ENCODE measurements at regions not wholly inside any gene's neighbourhood (a gene's known extent, or its start where the extent isn't known, plus 50 kb on each side); places are given as distances from the start of the nearest gene placed in this dataset.

DNA sequence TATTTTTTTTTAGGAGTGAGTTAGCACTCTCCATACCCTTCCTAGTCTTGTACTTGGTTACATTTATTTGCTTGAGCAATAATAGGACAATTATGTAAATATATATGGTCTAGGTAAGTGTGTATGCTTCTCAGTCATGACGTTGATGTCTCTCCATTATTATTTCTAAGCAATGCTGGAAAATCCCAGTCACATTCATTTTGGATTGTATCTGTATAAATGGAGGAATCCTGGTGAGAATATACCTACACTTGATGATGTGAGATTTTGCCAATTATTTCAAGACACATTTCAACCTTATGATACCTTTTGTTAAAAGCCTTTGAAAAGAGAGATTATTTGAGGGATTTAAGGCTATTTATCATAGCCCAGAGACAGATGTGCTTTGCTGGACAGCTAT lies 2244.5 kb upstream of the WWC1 start:
- H3K4me1 ChIP-seq (ENCODE audit: control insufficient read depth, insufficient read depth, low read depth, low read length): no peaks in the 10 kb centered on the region
- 40% methylated on average over 1 of the region's 1 CpG for WGBS
- DNase-seq: no peak

DNA sequence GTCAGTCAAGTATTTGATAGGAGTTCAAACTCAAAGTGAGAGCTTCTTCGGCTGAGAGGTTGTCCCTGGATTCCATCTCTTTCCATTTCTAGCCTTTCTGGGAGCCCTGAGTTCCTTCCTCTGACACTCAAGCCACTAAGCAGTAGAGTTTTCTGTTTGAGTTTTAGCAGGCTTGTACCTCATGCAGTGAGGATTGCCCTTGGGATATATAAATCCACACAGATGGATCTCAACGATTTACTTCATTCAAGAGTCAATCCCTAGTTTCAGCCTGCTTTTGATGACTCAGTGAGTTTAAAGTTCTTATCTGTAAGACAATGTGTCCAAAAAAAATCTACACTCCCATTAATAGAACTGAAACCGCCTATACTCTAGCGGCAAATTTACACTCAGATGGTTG lies 2240.9 kb upstream of the WWC1 start:
- Histone ChIP-seq H2BK120ac (ENCODE audit: low read depth, low read length) (no peak overlapping the region), H2BK5ac (ENCODE audit: low read depth, low read length, poor library complexity, severe bottlenecking) (no peak overlapping the region), H3K4ac (ENCODE audit: low read depth in 1 of 2, low read length in 2 of 2) (no peak overlapping the region), H3K9ac (ENCODE audit: low read length) (no peak overlapping the region), H3K18ac (ENCODE audit: low read depth in 1 of 2, low read length in 2 of 2) (no peak overlapping the region), H3K23ac (ENCODE audit: low read length in 2 of 2) (no peak overlapping the region), H4K91ac (ENCODE audit: low read length) (no peak overlapping the region), H3K4me2 (ENCODE audit: low read length, poor library complexity, severe bottlenecking) (no peak overlapping the region), H3K79me1 (replicated peaks; ENCODE audit: low read length, poor library complexity, severe bottlenecking) (no peaks in the 10 kb centered on the region), H4K8ac (ENCODE audit: low read length) (no peak overlapping the region), H3K4me3 (ENCODE audit: insufficient read depth in 1 of 2, low read depth in 1 of 2, low read length in 2 of 2) (no peak overlapping the region), H2BK15ac (ENCODE audit: low read depth, poor library complexity, severe bottlenecking) (no peak overlapping the region), H2BK12ac (ENCODE audit: low read length in 2 of 2) (no peak overlapping the region), H3K4me1 (ENCODE audit: control insufficient read depth, insufficient read depth, low read depth, low read length) (no peaks in the 10 kb centered on the region), H2AK5ac (ENCODE audit: low read length, severe bottlenecking) (no peak overlapping the region), H3K14ac (ENCODE audit: low read length in 2 of 2) (no peak overlapping the region), H3K9me3 (ENCODE audit: control insufficient read depth, low read length) (peaks cover 14% of the 10 kb centered on the region), H3K27ac (ENCODE audit: low read length, poor library complexity, severe bottlenecking) (no peak overlapping the region), H2AFZ (ENCODE audit: low read depth, low read length) (no peak overlapping the region), H3K27me3 (ENCODE audit: control insufficient read depth in 1 of 2, insufficient read depth in 1 of 2, low read length in 2 of 2) (no peaks in the 10 kb centered on the region), H3K36me3 (ENCODE audit: control insufficient read depth in 1 of 2, insufficient read depth in 2 of 2, low read depth in 1 of 2, low read length in 2 of 2) (no peaks in the 10 kb centered on the region)
- DNase-seq: peak; percentile 6
- WGBS: 24% methylated on average over 2 of the region's 4 CpGs

More for the DNA sequence above, 2244.5 kb upstream of the WWC1 start:
- Histone ChIP-seq H3K79me1 (replicated peaks; ENCODE audit: low read length, poor library complexity, severe bottlenecking) (no peaks in the 10 kb centered on the region), H3K14ac (ENCODE audit: low read length in 2 of 2) (no peak overlapping the region), H4K91ac (ENCODE audit: low read length) (no peak overlapping the region), H2AK5ac (ENCODE audit: low read length, severe bottlenecking) (no peak overlapping the region), H2BK12ac (ENCODE audit: low read length in 2 of 2) (no peak overlapping the region), H3K4ac (ENCODE audit: low read depth in 1 of 2, low read length in 2 of 2) (no peak overlapping the region), H4K8ac (ENCODE audit: low read length) (no peak overlapping the region), H3K9me3 (ENCODE audit: control insufficient read depth, low read length) (peaks cover 7% of the 10 kb centered on the region), H3K23ac (ENCODE audit: low read length in 2 of 2) (no peak overlapping the region), H3K27ac (ENCODE audit: low read length, poor library complexity, severe bottlenecking) (no peak overlapping the region), H2BK15ac (ENCODE audit: low read depth, poor library complexity, severe bottlenecking) (no peak overlapping the region), H3K9ac (ENCODE audit: low read length) (no peak overlapping the region), H3K18ac (ENCODE audit: low read depth in 1 of 2, low read length in 2 of 2) (no peak overlapping the region), H3K4me2 (ENCODE audit: low read length, poor library complexity, severe bottlenecking) (no peak overlapping the region), H3K4me3 (ENCODE audit: insufficient read depth in 1 of 2, low read depth in 1 of 2, low read length in 2 of 2) (no peak overlapping the region), H2AFZ (ENCODE audit: low read depth, low read length) (no peak overlapping the region), H3K27me3 (ENCODE audit: control insufficient read depth in 1 of 2, insufficient read depth in 1 of 2, low read length in 2 of 2) (no peaks in the 10 kb centered on the region), H3K36me3 (ENCODE audit: control insufficient read depth in 1 of 2, insufficient read depth in 2 of 2, low read depth in 1 of 2, low read length in 2 of 2) (no peaks in the 10 kb centered on the region), H2BK120ac (ENCODE audit: low read depth, low read length) (no peak overlapping the region), H2BK5ac (ENCODE audit: low read depth, low read length, poor library complexity, severe bottlenecking) (no peak overlapping the region)

DNA sequence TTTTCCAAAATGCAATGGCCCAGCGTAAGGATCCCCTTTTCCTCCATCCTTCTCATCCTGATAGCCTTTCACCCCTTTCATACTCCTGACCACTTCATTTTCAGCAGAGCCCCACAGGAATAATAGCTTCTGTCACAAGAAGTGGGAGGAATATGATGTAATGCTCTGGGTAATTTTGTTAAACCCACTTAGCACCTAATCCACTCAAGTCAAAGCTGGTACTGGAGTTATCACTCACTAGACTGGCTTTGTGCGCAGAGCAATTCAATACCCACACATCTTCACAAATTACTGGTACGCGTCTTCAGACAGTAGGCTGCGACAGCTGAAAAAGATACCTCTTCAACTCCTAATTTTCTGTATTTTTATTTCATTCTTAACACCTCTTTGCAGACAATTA lies 2232.8 kb upstream of the WWC1 start:
- 95% methylated on average over 5 of the region's 5 CpGs for WGBS
- no peak overlapping the region for H2BK12ac ChIP-seq (ENCODE audit: low read length in 2 of 2)

DNA sequence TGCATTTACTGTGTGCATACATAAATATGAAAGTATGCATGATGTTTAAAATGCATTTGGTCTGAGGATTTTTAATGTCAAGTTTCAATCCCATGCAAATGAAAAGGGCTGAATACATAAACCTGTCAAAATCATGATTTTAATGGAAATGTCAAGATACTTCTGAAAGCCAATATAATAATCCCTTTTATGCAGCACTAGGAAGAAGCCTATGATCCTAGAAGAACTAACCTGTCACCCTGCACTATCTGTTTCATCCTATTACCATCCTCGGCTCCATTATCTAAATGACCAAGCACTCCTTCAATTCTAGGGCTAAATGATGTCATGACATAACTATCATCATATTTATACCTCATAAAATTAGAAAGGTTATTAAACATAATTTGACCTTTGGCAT lies 2229.4 kb upstream of the WWC1 start:
- H2AFZ ChIP-seq (ENCODE audit: low read depth, low read length): no peak overlapping the region
- H2BK12ac ChIP-seq (ENCODE audit: low read length in 2 of 2): no peak overlapping the region
- H3K27me3 ChIP-seq (ENCODE audit: control insufficient read depth in 1 of 2, insufficient read depth in 1 of 2, low read length in 2 of 2): no peaks in the 10 kb centered on the region
- WGBS: 100% methylated on average over 1 of the region's 1 CpG
- no peak overlapping the region for H3K4ac ChIP-seq (ENCODE audit: low read depth in 1 of 2, low read length in 2 of 2)
- no peaks in the 10 kb centered on the region for H3K4me1 ChIP-seq (ENCODE audit: control insufficient read depth, insufficient read depth, low read depth, low read length)
- H3K79me1 ChIP-seq (replicated peaks; ENCODE audit: low read length, poor library complexity, severe bottlenecking): no peaks in the 10 kb centered on the region
- H3K18ac ChIP-seq (ENCODE audit: low read depth in 1 of 2, low read length in 2 of 2): no peak overlapping the region
- H3K9ac ChIP-seq (ENCODE audit: low read length): no peak overlapping the region
- no peak overlapping the region for H4K8ac ChIP-seq (ENCODE audit: low read length)
- no peaks in the 10 kb centered on the region for H3K36me3 ChIP-seq (ENCODE audit: control insufficient read depth in 1 of 2, insufficient read depth in 2 of 2, low read depth in 1 of 2, low read length in 2 of 2)
- no peak overlapping the region for H3K23ac ChIP-seq (ENCODE audit: low read length in 2 of 2)
- no peak overlapping the region for H3K4me2 ChIP-seq (ENCODE audit: low read length, poor library complexity, severe bottlenecking)
- no peak overlapping the region for H4K91ac ChIP-seq (ENCODE audit: low read length)
- DNase-seq: no peak
- no peak overlapping the region for H3K4me3 ChIP-seq (ENCODE audit: insufficient read depth in 1 of 2, low read depth in 1 of 2, low read length in 2 of 2)
- no peak overlapping the region for H2AK5ac ChIP-seq (ENCODE audit: low read length, severe bottlenecking)
- no peak overlapping the region for H3K14ac ChIP-seq (ENCODE audit: low read length in 2 of 2)
- no peak overlapping the region for H2BK120ac ChIP-seq (ENCODE audit: low read depth, low read length)
- no peaks in the 10 kb centered on the region for H3K9me3 ChIP-seq (ENCODE audit: control insufficient read depth, low read length)
- H2BK15ac ChIP-seq (ENCODE audit: low read depth, poor library complexity, severe bottlenecking): no peak overlapping the region
- no peak overlapping the region for H3K27ac ChIP-seq (ENCODE audit: low read length, poor library complexity, severe bottlenecking)
- no peak overlapping the region for H2BK5ac ChIP-seq (ENCODE audit: low read depth, low read length, poor library complexity, severe bottlenecking)

More for the DNA sequence above, 2232.8 kb upstream of the WWC1 start:
- no peak overlapping the region for H3K4ac ChIP-seq (ENCODE audit: low read depth in 1 of 2, low read length in 2 of 2)
- no peak overlapping the region for H2BK120ac ChIP-seq (ENCODE audit: low read depth, low read length)
- no peak overlapping the region for H2BK5ac ChIP-seq (ENCODE audit: low read depth, low read length, poor library complexity, severe bottlenecking)
- peaks cover 5% of the 10 kb centered on the region for H3K9me3 ChIP-seq (ENCODE audit: control insufficient read depth, low read length)
- H3K23ac ChIP-seq (ENCODE audit: low read length in 2 of 2): no peak overlapping the region
- no peaks in the 10 kb centered on the region for H3K36me3 ChIP-seq (ENCODE audit: control insufficient read depth in 1 of 2, insufficient read depth in 2 of 2, low read depth in 1 of 2, low read length in 2 of 2)
- no peaks in the 10 kb centered on the region for H3K79me1 ChIP-seq (replicated peaks; ENCODE audit: low read length, poor library complexity, severe bottlenecking)
- no peak overlapping the region for H2AFZ ChIP-seq (ENCODE audit: low read depth, low read length)
- H3K4me2 ChIP-seq (ENCODE audit: low read length, poor library complexity, severe bottlenecking): no peak overlapping the region
- H3K4me3 ChIP-seq (ENCODE audit: insufficient read depth in 1 of 2, low read depth in 1 of 2, low read length in 2 of 2): no peak overlapping the region
- H3K9ac ChIP-seq (ENCODE audit: low read length): no peak overlapping the region
- no peak overlapping the region for H2BK15ac ChIP-seq (ENCODE audit: low read depth, poor library complexity, severe bottlenecking)
- H4K8ac ChIP-seq (ENCODE audit: low read length): no peak overlapping the region
- H3K14ac ChIP-seq (ENCODE audit: low read length in 2 of 2): no peak overlapping the region
- H3K18ac ChIP-seq (ENCODE audit: low read depth in 1 of 2, low read length in 2 of 2): no peak overlapping the region
- H3K27ac ChIP-seq (ENCODE audit: low read length, poor library complexity, severe bottlenecking): no peak overlapping the region
- no peak overlapping the region for H2AK5ac ChIP-seq (ENCODE audit: low read length, severe bottlenecking)
- no peaks in the 10 kb centered on the region for H3K27me3 ChIP-seq (ENCODE audit: control insufficient read depth in 1 of 2, insufficient read depth in 1 of 2, low read length in 2 of 2)
- no peaks in the 10 kb centered on the region for H3K4me1 ChIP-seq (ENCODE audit: control insufficient read depth, insufficient read depth, low read depth, low read length)
- H4K91ac ChIP-seq (ENCODE audit: low read length): no peak overlapping the region
- DNase-seq: no peak
